ENCODE measurements at regions not wholly inside any gene's neighbourhood (a gene's known extent, or its start where the extent isn't known, plus 50 kb on each side); places are given as distances from the start of the nearest gene placed in this dataset.

GRCh38 chr9:115922444-115922843 lies 231.1 kb upstream of the PAPPA start:
- Histone ChIP-seq H3K27ac (ENCODE audit: low read depth, low read length) (no peak overlapping the region), H3K27me3 (ENCODE audit: low read length) (no peaks in the 10 kb centered on the region), H3K9me2 (replicated peaks; ENCODE audit: insufficient read depth, low read length) (no peaks in the 10 kb centered on the region), H3K4me3 (ENCODE audit: insufficient read depth, low read length, poor library complexity, severe bottlenecking) (no peak overlapping the region), H3K9ac (ENCODE audit: low read length) (no peak overlapping the region), H3K9me3 (ENCODE audit: insufficient read depth, low read length) (no peaks in the 10 kb centered on the region), H4K20me1 (ENCODE audit: low read depth, low read length) (no peaks in the 10 kb centered on the region), H2AFZ (ENCODE audit: low read depth, low read length, severe bottlenecking) (no peak overlapping the region), H3K79me2 (ENCODE audit: insufficient read depth, low read length) (no peaks in the 10 kb centered on the region), H3F3A (ENCODE audit: insufficient read depth) (no peaks in the 10 kb centered on the region), H3K36me3 (ENCODE audit: low read length) (no peaks in the 10 kb centered on the region), H3K4me2 (ENCODE audit: low read depth, low read length, poor library complexity, severe bottlenecking) (no peak overlapping the region)
- TF ChIP-seq CTCF (IDR thresholded peaks at IDR 0.05; ENCODE audit: insufficient read depth, low read length, poor library complexity, severe bottlenecking) (no peak), EZH2phosphoT487 (conservative IDR thresholded peaks at IDR 0.05; ENCODE audit: low read length) (no peak)

DNA sequence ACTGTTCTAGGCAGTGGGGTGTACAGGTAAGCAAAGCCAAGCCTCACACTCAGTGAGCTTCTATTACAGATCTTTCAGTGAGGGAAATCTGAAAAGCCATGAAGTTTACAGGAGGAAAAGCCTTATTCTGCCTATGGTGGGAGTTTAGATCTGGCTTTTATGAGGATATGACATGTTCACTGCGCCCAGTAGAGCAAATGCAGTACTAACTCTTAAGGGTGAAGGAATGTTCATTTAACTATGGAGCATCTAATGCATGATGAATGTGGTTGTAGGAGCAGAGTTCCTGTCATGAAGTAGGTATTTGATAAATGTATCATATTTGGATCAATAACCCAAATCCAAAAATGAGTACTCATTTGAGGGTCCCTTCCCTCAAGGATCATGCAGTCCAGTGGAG lies 230.2 kb upstream of the PAPPA start:
- no peak overlapping the region for H3K4me2 ChIP-seq (ENCODE audit: low read depth, low read length, poor library complexity, severe bottlenecking)
- H3K9me2 ChIP-seq (replicated peaks; ENCODE audit: insufficient read depth, low read length), result no peaks in the 10 kb centered on the region
- no peak overlapping the region for H3K4me3 ChIP-seq (ENCODE audit: insufficient read depth, low read length, poor library complexity, severe bottlenecking)
- no peaks in the 10 kb centered on the region for H3K9me3 ChIP-seq (ENCODE audit: insufficient read depth, low read length)
- no peaks in the 10 kb centered on the region for H3K79me2 ChIP-seq (ENCODE audit: insufficient read depth, low read length)
- H3K27me3 ChIP-seq (ENCODE audit: low read length), result no peaks in the 10 kb centered on the region
- H4K20me1 ChIP-seq (ENCODE audit: low read depth, low read length), result no peaks in the 10 kb centered on the region
- no peak overlapping the region for H2AFZ ChIP-seq (ENCODE audit: low read depth, low read length, severe bottlenecking)
- H3K9ac ChIP-seq (ENCODE audit: low read length), result no peak overlapping the region
- TF ChIP-seq EZH2phosphoT487 (conservative IDR thresholded peaks at IDR 0.05; ENCODE audit: low read length) (no peak), CTCF (IDR thresholded peaks at IDR 0.05; ENCODE audit: insufficient read depth, low read length, poor library complexity, severe bottlenecking) (no peak)
- H3K36me3 ChIP-seq (ENCODE audit: low read length), result no peaks in the 10 kb centered on the region
- no peak overlapping the region for H3K27ac ChIP-seq (ENCODE audit: low read depth, low read length)
- H3F3A ChIP-seq (ENCODE audit: insufficient read depth), result no peaks in the 10 kb centered on the region

GRCh38 chr9:115923903-115924668 lies 229.5 kb upstream of the PAPPA start:
- Histone ChIP-seq H3K27me3 (ENCODE audit: low read length) (no peaks in the 10 kb centered on the region), H3K36me3 (ENCODE audit: low read length) (no peaks in the 10 kb centered on the region), H2AFZ (ENCODE audit: low read depth, low read length, severe bottlenecking) (no peak overlapping the region), H3K79me2 (ENCODE audit: insufficient read depth, low read length) (no peaks in the 10 kb centered on the region), H3K9me3 (ENCODE audit: insufficient read depth, low read length) (no peaks in the 10 kb centered on the region), H3F3A (ENCODE audit: insufficient read depth) (no peaks in the 10 kb centered on the region), H3K9me2 (replicated peaks; ENCODE audit: insufficient read depth, low read length) (no peaks in the 10 kb centered on the region), H3K27ac (ENCODE audit: low read depth, low read length) (no peak overlapping the region), H4K20me1 (ENCODE audit: low read depth, low read length) (no peaks in the 10 kb centered on the region), H3K4me3 (ENCODE audit: insufficient read depth, low read length, poor library complexity, severe bottlenecking) (no peak overlapping the region), H3K9ac (ENCODE audit: low read length) (no peak overlapping the region), H3K4me2 (ENCODE audit: low read depth, low read length, poor library complexity, severe bottlenecking) (no peak overlapping the region)
- no peak for TF ChIP-seq CTCF (IDR thresholded peaks at IDR 0.05; ENCODE audit: insufficient read depth, low read length, poor library complexity, severe bottlenecking)
- TF ChIP-seq EZH2phosphoT487 (conservative IDR thresholded peaks at IDR 0.05; ENCODE audit: low read length), result no peak
